ENCODE measurements at regions not wholly inside any gene's neighbourhood (a gene's known extent, or its start where the extent isn't known, plus 50 kb on each side); places are given as distances from the start of the nearest gene placed in this dataset.

- Mint-ChIP-seq H3K36me3 (no peaks in the 10 kb centered on the region), H3K4me3 (no peak overlapping the region), H3K27me3 (peaks cover 0 to 5% (median 0%) of the 10 kb centered on the region in 5 donors), H3K4me1 (peaks cover 0 to 2% (median 0%) of the 10 kb centered on the region in 4 donors), H3K27ac (no peak overlapping the region), H3K9me3 (peaks cover 0 to 31% (median 7%) of the 10 kb centered on the region in 9 donors)
- no peak for DNase-seq
- ATAC-seq, result no peak
- POLR2A ChIA-PET, result no interaction called here
Observed at GRCh38 chr5:165642366-165642765, 2136.9 kb downstream of the MAT2B start.

GRCh38 chr5:165665735-165666400, 2160.4 kb downstream of the MAT2B start:
- Mint-ChIP-seq H3K4me3 (no peak overlapping the region), H3K27ac (no peak overlapping the region), H3K36me3 (no peaks in the 10 kb centered on the region), H3K4me1 (no peaks in the 10 kb centered on the region), H3K27me3 (no peaks in the 10 kb centered on the region), H3K9me3 (peaks cover 0 to 15% (median 7%) of the 10 kb centered on the region in 9 donors)
- POLR2A ChIA-PET, result no interaction called here
- no peak for ATAC-seq
- no peak for DNase-seq

- Mint-ChIP-seq H3K4me1 (no peaks in the 10 kb centered on the region), H3K4me3 (no peak overlapping the region), H3K36me3 (no peaks in the 10 kb centered on the region), H3K27me3 (no peaks in the 10 kb centered on the region), H3K9me3 (peaks cover 0 to 47% (median 10%) of the 10 kb centered on the region in 9 donors), H3K27ac (no peak overlapping the region)
- ATAC-seq (no peak), DNase-seq (no peak)
- POLR2A ChIA-PET, result no interaction called here
Observed at GRCh38 chr5:165673499-165673898, 2168.1 kb downstream of the MAT2B start.

GRCh38 chr5:165695796-165696195, 2190.4 kb downstream of the MAT2B start:
- H3K4me3 Mint-ChIP-seq, result no peak overlapping the region
- POLR2A ChIA-PET, result no interaction called here
- no peaks in the 10 kb centered on the region for H3K4me1 Mint-ChIP-seq
- no peak overlapping the region for H3K27ac Mint-ChIP-seq
- H3K9me3 Mint-ChIP-seq, result peaks cover 5 to 21% (median 12%) of the 10 kb centered on the region in 9 donors
- H3K36me3 Mint-ChIP-seq, result peaks cover 0 to 6% (median 0%) of the 10 kb centered on the region in 3 donors
- ATAC-seq (no peak), DNase-seq (no peak)
- no peaks in the 10 kb centered on the region for H3K27me3 Mint-ChIP-seq

- ATAC-seq, result no peak
- Mint-ChIP-seq H3K4me3 (no peak overlapping the region), H3K36me3 (no peaks in the 10 kb centered on the region), H3K27ac (no peak overlapping the region), H3K4me1 (no peaks in the 10 kb centered on the region), H3K9me3 (peaks cover 0 to 10% (median 0%) of the 10 kb centered on the region in 9 donors), H3K27me3 (no peaks in the 10 kb centered on the region)
- POLR2A ChIA-PET, result no interaction called here
- no peak for DNase-seq
Observed at GRCh38 chr5:165705960-165706359, 2200.5 kb downstream of the MAT2B start.

GRCh38 chr5:165712011-165712410, 2206.6 kb downstream of the MAT2B start:
- no peak for DNase-seq
- Mint-ChIP-seq H3K36me3 (no peaks in the 10 kb centered on the region), H3K4me3 (no peak overlapping the region), H3K27me3 (no peaks in the 10 kb centered on the region), H3K4me1 (no peaks in the 10 kb centered on the region), H3K9me3 (peaks cover 0 to 19% (median 2%) of the 10 kb centered on the region in 9 donors), H3K27ac (no peak overlapping the region)
- ATAC-seq, result no peak
- POLR2A ChIA-PET, result no interaction called here

- no peaks in the 10 kb centered on the region for H3K36me3 Mint-ChIP-seq
Observed at GRCh38 chr5:165714598-165714997, 2209.2 kb downstream of the MAT2B start.

GRCh38 chr5:165720901-165721300, 2215.5 kb downstream of the MAT2B start:
- Mint-ChIP-seq H3K9me3 (peaks cover 2 to 21% (median 9%) of the 10 kb centered on the region in 9 donors), H3K27me3 (no peaks in the 10 kb centered on the region), H3K4me3 (no peak overlapping the region), H3K4me1 (no peaks in the 10 kb centered on the region), H3K27ac (no peak overlapping the region), H3K36me3 (no peaks in the 10 kb centered on the region)
- DNase-seq, result no peak
- no peak for ATAC-seq
- POLR2A ChIA-PET, result no interaction called here

More at GRCh38 chr5:165714598-165714997, 2209.2 kb downstream of the MAT2B start:
- DNase-seq (no peak), ATAC-seq (no peak)
- Mint-ChIP-seq H3K27ac (no peak overlapping the region), H3K4me3 (no peak overlapping the region), H3K27me3 (no peaks in the 10 kb centered on the region), H3K9me3 (peaks cover 2 to 19% (median 8%) of the 10 kb centered on the region in 9 donors), H3K4me1 (no peaks in the 10 kb centered on the region)
- POLR2A ChIA-PET, result no interaction called here

GRCh38 chr5:165722401-165722800, 2217.0 kb downstream of the MAT2B start:
- POLR2A ChIA-PET, result no interaction called here
- Mint-ChIP-seq H3K4me3 (no peak overlapping the region), H3K27me3 (no peaks in the 10 kb centered on the region), H3K9me3 (peaks cover 2 to 22% (median 9%) of the 10 kb centered on the region in 9 donors), H3K27ac (no peak overlapping the region), H3K36me3 (no peaks in the 10 kb centered on the region), H3K4me1 (no peaks in the 10 kb centered on the region)
- ATAC-seq (no peak), DNase-seq (no peak)

GRCh38 chr5:165723931-165724330, 2218.5 kb downstream of the MAT2B start:
- DNase-seq, result no peak
- Mint-ChIP-seq H3K27me3 (no peaks in the 10 kb centered on the region), H3K27ac (no peak overlapping the region), H3K4me3 (no peak overlapping the region), H3K36me3 (no peaks in the 10 kb centered on the region), H3K4me1 (no peaks in the 10 kb centered on the region), H3K9me3 (peaks cover 0 to 22% (median 6%) of the 10 kb centered on the region in 9 donors)
- ATAC-seq, result no peak
- POLR2A ChIA-PET, result no interaction called here

- Mint-ChIP-seq H3K36me3 (no peaks in the 10 kb centered on the region), H3K4me1 (no peaks in the 10 kb centered on the region), H3K4me3 (no peak overlapping the region), H3K9me3 (peaks cover 0 to 14% (median 5%) of the 10 kb centered on the region in 9 donors), H3K27me3 (no peaks in the 10 kb centered on the region), H3K27ac (no peak overlapping the region)
- ATAC-seq (no peak), DNase-seq (no peak)
- POLR2A ChIA-PET, result no interaction called here
Observed at GRCh38 chr5:165728425-165728824, 2223.0 kb downstream of the MAT2B start.

- Mint-ChIP-seq H3K27me3 (no peaks in the 10 kb centered on the region), H3K4me1 (no peaks in the 10 kb centered on the region), H3K9me3 (peaks cover 4 to 32% (median 10%) of the 10 kb centered on the region in 9 donors), H3K4me3 (no peak overlapping the region), H3K27ac (no peak overlapping the region), H3K36me3 (peaks cover 0 to 6% (median 0%) of the 10 kb centered on the region in 3 donors)
- DNase-seq, result no peak
- POLR2A ChIA-PET, result no interaction called here
- no peak for ATAC-seq
Observed at GRCh38 chr5:165735388-165735787, 2230.0 kb downstream of the MAT2B start.

GRCh38 chr5:165739079-165739741, 2233.8 kb downstream of the MAT2B start:
- H3K27me3 Mint-ChIP-seq, result no peaks in the 10 kb centered on the region
- peaks cover 0 to 6% (median 0%) of the 10 kb centered on the region in 3 donors for H3K36me3 Mint-ChIP-seq
- no peak overlapping the region for H3K27ac Mint-ChIP-seq
- H3K4me3 Mint-ChIP-seq, result no peak overlapping the region
- no peaks in the 10 kb centered on the region for H3K4me1 Mint-ChIP-seq
- DNase-seq (no peak), ATAC-seq (no peak)
- H3K9me3 Mint-ChIP-seq, result peaks cover 4 to 33% (median 7%) of the 10 kb centered on the region in 9 donors
- POLR2A ChIA-PET, result no interaction called here

GRCh38 chr5:165757791-165758190, 2252.4 kb downstream of the MAT2B start:
- Mint-ChIP-seq H3K4me3 (no peak overlapping the region), H3K27me3 (no peaks in the 10 kb centered on the region), H3K27ac (no peak overlapping the region), H3K9me3 (peaks cover 0 to 14% (median 7%) of the 10 kb centered on the region in 9 donors), H3K4me1 (no peaks in the 10 kb centered on the region), H3K36me3 (no peaks in the 10 kb centered on the region)
- POLR2A ChIA-PET, result no interaction called here
- ATAC-seq (no peak), DNase-seq (no peak)
